Brain microvascular endothelial cell (primary cell): ENCODE measurements at regions not wholly inside any gene's neighbourhood (a gene's known extent, or its start where the extent isn't known, plus 50 kb on each side); places are given as distances from the start of the nearest gene placed in this dataset.

Experiments used
- DNase-seq: peaks from one replicate; pipeline ENCODE4 v3.0.0-alpha.2; 2020
- H3K27ac ChIP-seq: fragments of 250-450 bp; sonication (Bioruptor Pico); 2 replicates; pipeline ENCODE4 v1.5.1; 2020; ENCODE audit warnings: mild to moderate bottlenecking, moderate library complexity
- H3K27me3 ChIP-seq: fragments of 250-450 bp; sonication (Bioruptor Pico); replicated peaks from 2 replicates; pipeline ENCODE4 v1.5.1; 2020; ENCODE audit warnings: mild to moderate bottlenecking
- H3K36me3 ChIP-seq: fragments of 250-450 bp; sonication (Bioruptor Pico); replicated peaks from 2 replicates; pipeline ENCODE4 v1.5.1; 2020; ENCODE audit warnings: mild to moderate bottlenecking
- H3K4me3 ChIP-seq: 2 replicates; pipeline ENCODE4 v1.5.1; 2011; ENCODE audit warnings: low read depth, mild to moderate bottlenecking, control low read depth, low read length, moderate library complexity
- CTCF ChIP-seq: IDR thresholded peaks from 2 replicates; pipeline ENCODE4 v1.5.1; 2011; ENCODE audit warnings: low read depth, mild to moderate bottlenecking, moderate library complexity, low read length, control low read depth, inconsistent platforms; ENCODE audit errors: missing control alignments
- in situ Hi-C: cut with HindIII; loops from 2 replicates; pipeline ENCODE4 v1.10.0; 2017; ENCODE audit warnings: low sequenced_read_pairs, low pct_ligation_motif_present

GRCh38 chr1:106659490-106660244 lies 396.8 kb upstream of the PRMT6 start:
- Histone ChIP-seq H3K4me3 (no peak overlapping the region), H3K27ac (no peak overlapping the region), H3K27me3 (no peaks in the 10 kb centered on the region), H3K36me3 (no peaks in the 10 kb centered on the region)
- in situ Hi-C loops, result no loop called here
- DNase-seq, result no peak
- TF ChIP-seq CTCF, result no peak

GRCh38 chr1:106675558-106675957 lies 380.9 kb upstream of the PRMT6 start:
- H3K27ac ChIP-seq, result no peak overlapping the region
- no peak overlapping the region for H3K4me3 ChIP-seq
- no peaks in the 10 kb centered on the region for H3K36me3 ChIP-seq
- DNase-seq, result no peak
- in situ Hi-C loops, result no loop called here
- H3K27me3 ChIP-seq, result no peaks in the 10 kb centered on the region
- TF ChIP-seq CTCF, result no peak

- in situ Hi-C loops, result no loop called here
Measured at GRCh38 chr1:106676021-106676420, 380.5 kb upstream of the PRMT6 start.

GRCh38 chr1:106677181-106677580 lies 379.3 kb upstream of the PRMT6 start:
- no peak for TF ChIP-seq CTCF
- H3K4me3 ChIP-seq, result no peak overlapping the region
- H3K36me3 ChIP-seq, result no peaks in the 10 kb centered on the region
- in situ Hi-C loops, result no loop called here
- H3K27me3 ChIP-seq, result no peaks in the 10 kb centered on the region
- no peak overlapping the region for H3K27ac ChIP-seq
- no peak for DNase-seq

More at GRCh38 chr1:106676021-106676420, 380.5 kb upstream of the PRMT6 start:
- no peak overlapping the region for H3K4me3 ChIP-seq
- no peak for TF ChIP-seq CTCF
- no peaks in the 10 kb centered on the region for H3K27me3 ChIP-seq
- H3K27ac ChIP-seq, result no peak overlapping the region
- H3K36me3 ChIP-seq, result no peaks in the 10 kb centered on the region
- peak; percentile 17 for DNase-seq

- no peak overlapping the region for H3K27ac ChIP-seq
- no peak for TF ChIP-seq CTCF
- in situ Hi-C loops, result no loop called here
- H3K36me3 ChIP-seq, result no peaks in the 10 kb centered on the region
- no peak overlapping the region for H3K4me3 ChIP-seq
- H3K27me3 ChIP-seq, result no peaks in the 10 kb centered on the region
- no peak for DNase-seq
Measured at GRCh38 chr1:106677721-106678120, 378.8 kb upstream of the PRMT6 start.
